HG03558 (cell line): ENCODE measurements at regions not wholly inside any gene's neighbourhood (a gene's known extent, or its start where the extent isn't known, plus 50 kb on each side); places are given as distances from the start of the nearest gene placed in this dataset.
A peak's percentile ranks its signal among the peaks of the same experiment; 100 is the strongest.

Source experiments
- ATAC-seq: cut with Tn5 transposase; IDR thresholded peaks from one replicate; pipeline ENCODE4 v1.9.1; 2021; ENCODE audit warnings: moderate number of reproducible peaks; ENCODE audit not compliant: unreplicated experiment; ENCODE audit errors: extremely low read depth

- ATAC-seq = no peak
Measured at GRCh38 chr3:182240474-182240873, 528.7 kb downstream of the SOX2 start.

- ATAC-seq = no peak
Measured at GRCh38 chr3:182241196-182241765, 529.6 kb downstream of the SOX2 start.

DNA sequence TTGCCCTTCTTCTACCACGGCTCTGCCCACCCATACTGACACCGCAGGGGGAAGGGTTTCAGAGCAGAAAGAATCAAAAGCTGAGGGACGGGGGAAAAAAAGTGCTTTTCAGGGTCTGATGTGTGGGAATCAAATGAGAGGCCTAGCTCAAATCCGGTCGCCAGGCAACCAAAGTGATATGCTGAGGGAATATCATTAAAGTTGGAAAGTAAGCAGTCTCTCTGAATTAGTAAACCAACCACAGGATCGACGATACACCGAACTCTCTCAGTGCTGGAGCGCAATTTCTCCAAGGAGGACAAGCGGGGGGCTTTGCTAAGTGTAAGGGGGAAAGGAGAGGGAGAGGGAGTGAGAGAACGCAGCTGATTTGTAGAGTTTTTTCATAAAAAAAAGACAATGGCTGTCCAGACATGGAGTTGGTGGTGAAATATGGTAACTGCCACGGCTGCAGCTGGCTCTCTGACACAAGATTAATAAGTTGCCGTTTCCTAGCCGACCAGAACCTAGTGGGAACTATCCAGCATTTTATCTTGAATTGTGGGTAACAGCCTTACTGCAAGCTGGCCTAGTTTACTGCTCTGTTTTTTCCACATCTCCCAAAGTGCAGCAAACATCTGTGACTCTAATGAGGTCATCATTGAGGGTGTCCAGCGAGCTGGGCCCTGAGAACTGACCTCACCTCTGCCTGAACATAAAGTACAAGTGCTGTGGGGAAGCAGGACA, 530.2 kb downstream of the SOX2 start:
- ATAC-seq = no peak

DNA sequence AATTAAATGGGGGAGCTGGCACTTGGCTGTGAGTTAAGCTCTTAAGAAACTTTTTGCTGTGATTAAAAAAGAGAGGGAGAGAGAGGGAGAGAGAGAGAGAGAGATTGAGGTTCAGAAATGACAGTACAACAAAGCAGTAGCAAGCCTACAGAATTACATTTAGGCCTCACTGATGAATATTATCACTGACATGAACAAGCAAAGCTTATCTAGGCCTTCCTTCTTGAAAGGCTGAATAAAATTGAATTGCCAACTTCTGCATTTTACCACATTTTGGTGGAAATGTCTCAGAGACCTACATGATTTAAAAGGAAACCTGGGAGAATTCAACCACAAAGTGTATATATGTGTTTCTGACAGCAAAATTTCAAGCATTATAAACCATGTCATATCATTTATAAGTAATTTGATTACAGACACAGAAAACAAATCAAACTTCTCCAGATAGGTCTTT, 530.8 kb downstream of the SOX2 start:
- no peak for ATAC-seq

GRCh38 chr3:182243625-182244024, 531.9 kb downstream of the SOX2 start:
- no peak for ATAC-seq

- no peak for ATAC-seq
Measured at GRCh38 chr3:182244222-182244971, 532.7 kb downstream of the SOX2 start.

GRCh38 chr3:182245059-182245458, 533.3 kb downstream of the SOX2 start:
- no peak for ATAC-seq

DNA sequence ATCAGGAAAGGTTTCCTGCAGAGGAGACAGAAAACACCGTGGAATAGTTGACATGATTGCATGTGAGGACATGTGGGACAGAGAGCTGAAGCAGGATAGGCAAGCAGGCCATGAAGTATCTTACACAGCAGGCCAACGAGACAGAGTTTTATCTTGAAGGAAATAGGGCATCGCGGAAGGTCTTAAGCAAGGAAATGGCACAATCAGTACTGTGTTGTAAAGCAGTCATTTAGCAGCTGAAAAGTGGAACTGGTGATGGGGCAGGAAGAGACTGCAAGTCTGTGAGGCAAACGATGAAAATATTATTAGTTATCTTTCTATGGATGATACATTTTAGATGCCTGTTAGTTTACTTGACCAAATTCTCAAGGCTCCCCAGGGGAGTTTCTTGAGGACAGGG, 535.1 kb downstream of the SOX2 start:
- no peak for ATAC-seq

DNA sequence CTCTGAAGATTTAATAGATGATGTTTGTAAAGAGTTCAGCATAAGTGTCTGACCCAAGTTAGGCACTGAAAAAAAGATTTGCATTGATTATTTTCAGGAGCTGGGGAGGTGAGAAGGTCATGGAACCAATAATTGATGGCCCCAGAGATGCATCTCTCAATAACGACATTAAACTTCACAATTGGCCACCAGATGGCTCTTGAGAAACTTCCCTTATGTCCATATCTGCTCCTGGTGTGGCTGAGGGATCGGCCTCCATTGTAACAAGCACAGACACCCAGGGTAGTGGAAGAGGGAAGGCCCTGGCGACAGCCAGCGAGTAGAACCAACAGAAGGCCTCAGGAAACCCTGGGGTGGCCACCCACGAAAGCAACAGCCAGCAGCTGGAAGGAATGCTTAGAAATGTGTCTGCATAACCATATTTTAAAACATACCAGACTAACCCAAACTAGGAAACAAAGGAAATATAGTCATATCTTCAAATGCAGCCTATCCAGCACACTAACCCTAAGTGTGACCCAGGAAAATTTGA, 536.7 kb downstream of the SOX2 start:
- no peak for ATAC-seq

DNA sequence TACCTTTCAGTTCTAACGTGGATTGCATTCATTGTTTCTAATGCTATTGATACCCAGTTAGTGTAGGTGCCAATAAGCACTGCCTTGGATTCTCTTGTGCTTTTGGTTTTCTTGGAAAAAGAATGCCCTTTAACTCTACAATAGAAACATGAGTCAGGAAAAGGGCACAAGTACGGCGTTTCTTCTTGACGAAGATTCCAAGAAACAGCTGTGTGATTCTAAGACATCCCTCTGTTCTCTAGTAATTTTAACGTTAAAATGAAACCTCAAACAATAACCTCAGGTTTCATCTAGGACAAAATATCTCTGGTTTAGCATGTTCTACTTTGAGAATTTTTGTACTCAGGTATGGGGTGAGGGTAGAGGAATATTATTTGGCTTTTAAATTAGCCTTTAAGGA, 540.5 kb upstream of the ATP11B start:
- ATAC-seq = no peak

- ATAC-seq = no peak
Measured at GRCh38 chr3:182255158-182255557, 538.1 kb upstream of the ATP11B start.

DNA sequence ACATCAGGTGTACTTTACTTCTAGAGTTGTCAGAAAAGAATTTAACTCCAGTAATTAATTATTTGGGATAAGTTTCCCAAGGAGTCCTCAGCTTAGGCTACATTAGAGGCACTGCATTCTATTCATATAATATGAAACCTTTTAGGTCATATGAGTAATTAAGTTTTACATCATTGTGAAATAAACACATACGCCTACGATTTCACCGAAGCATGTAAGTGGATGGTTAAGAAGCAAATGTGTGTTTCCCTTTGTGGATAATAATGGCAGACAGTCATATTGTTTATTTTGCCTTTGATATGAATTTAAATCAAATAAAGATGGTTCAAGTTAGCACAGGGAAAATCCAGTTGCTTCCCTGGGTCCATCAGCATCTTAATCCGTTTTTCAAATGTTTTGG, 535.9 kb upstream of the ATP11B start:
- ATAC-seq = no peak

DNA sequence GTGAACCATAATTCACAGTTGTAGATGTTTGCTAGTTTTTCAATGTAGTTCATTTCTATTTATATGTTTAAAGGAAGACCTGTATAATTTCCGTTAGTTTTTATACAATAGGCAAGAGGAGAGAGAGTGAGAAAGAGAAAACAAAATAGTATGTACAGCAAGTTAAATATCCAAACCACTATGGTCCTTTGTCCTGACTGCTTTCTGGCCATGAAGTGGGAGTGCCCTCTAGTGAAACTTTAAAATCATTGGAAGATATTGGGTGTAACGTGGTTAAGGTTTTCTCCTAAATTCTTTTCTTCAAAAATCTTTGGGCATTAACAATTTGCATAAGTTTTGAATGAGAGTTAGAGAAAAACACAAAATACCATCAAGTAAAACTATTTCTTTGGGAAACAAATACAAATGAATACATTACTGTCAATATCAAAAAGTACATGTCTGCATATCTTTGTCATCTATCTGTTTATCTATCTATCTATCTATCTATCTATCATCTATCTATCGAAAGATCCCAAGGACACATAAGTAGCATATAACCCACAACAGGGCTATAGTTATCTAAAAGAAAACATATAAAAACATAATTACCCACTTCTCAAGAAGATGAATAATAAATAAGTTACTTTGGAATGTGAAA, 534.6 kb upstream of the ATP11B start:
- ATAC-seq = peak; percentile 60

DNA sequence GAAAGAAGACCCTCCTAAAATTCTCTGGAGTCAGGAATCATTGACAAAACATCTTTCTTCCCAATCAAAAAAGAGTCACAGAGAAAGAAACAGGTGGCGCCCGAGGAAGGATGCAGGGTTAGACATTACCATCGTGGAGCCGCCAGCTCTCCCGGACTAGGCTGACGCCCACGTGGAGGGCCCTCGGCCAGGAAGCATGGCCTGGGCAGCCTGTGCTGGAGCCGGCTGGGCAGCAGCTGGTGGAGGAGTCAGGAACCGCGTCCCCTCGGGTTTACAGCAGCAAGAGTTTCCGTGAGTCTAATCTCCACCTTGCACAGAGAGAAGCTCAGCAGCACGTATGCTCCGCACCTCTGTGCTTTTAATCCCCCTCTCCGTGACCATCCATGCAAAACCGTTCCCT, 533.7 kb upstream of the ATP11B start:
- ATAC-seq = no peak

DNA sequence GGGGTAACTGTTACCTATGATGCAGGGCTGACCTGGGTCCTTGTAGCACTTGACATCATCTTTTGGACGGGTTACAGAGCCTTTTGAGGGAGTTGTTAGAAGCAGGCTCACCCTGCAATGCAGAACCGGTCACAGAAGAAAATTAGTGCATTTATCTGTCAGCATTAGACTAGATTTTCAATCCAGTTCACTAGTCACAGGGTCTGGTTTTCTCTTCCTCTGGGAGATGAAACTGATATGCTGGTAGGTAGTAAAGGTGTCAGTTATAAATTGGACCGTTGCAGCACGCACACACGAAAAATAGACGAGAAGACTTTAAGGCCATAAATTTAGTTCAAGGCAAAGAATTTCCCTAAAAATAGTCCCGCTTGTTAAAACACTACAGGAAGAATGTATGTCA, 532.3 kb upstream of the ATP11B start:
- no peak for ATAC-seq

- no peak for ATAC-seq
Measured at GRCh38 chr3:182268711-182269110, 524.6 kb upstream of the ATP11B start.

- no peak for ATAC-seq
Measured at GRCh38 chr3:182276512-182276911, 516.8 kb upstream of the ATP11B start.

DNA sequence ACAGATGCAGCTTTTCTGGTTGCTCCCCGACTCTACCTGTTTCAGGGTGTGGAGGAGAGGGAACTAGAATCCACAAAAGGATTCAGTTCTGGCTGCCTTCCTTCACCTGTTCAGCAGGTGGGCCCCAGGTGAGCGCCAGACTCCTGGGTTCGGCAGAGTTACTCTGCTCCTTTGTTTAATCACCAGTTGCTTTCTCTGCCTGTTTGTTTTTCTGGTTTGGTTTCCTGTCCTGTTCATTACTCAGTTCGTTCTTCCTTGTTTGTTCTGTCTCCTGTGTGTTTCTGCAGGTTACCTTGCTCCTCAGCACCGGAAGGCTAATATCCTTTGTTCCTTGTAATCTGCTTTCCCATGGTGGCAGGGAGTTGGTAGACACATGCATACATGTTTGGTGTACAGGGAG, 508.5 kb upstream of the ATP11B start:
- ATAC-seq = no peak

DNA sequence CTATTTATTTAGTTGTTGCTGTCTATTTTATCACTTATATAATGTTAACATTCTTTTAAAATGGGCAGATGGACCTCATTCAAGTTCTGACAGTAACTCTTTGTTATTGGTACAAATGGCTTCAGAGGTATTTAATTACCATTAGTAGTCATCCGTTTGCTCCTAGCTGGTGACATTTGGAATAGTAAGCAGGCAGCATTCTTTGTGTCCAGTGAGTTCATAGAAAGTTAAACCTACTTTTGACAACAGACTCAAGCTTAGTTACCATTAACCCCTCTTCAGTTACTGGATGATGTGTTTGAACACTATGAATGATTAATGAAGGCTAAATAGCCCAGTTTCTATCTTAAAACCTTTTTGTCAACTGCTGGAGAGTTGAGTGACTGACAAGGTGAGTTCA, 500.7 kb upstream of the ATP11B start:
- ATAC-seq = no peak

- no peak for ATAC-seq
Measured at GRCh38 chr3:182294256-182294655, 499.0 kb upstream of the ATP11B start.

DNA sequence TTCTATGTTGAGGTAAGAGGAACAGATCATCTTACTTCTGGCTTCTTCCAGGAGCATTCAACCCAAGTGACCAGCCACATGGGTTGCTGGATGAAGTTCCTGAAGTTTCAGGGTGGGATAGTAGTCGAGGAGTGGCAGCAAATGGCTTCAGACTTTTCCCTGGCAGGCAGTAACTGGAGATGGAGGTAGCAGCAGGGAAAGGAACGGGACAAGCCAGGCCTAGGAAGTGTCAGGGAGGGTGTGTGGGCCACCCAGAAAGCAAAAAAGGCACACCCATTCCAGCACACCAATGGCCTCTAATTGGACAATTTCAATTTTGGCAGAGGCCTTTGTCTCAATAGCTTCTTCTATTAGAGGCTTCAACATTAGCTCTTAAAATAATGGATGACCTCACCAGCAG, 498.6 kb upstream of the ATP11B start:
- ATAC-seq = no peak
